ENCODE measurements at regions not wholly inside any gene's neighbourhood (a gene's known extent, or its start where the extent isn't known, plus 50 kb on each side); places are given as distances from the start of the nearest gene placed in this dataset.

DNA sequence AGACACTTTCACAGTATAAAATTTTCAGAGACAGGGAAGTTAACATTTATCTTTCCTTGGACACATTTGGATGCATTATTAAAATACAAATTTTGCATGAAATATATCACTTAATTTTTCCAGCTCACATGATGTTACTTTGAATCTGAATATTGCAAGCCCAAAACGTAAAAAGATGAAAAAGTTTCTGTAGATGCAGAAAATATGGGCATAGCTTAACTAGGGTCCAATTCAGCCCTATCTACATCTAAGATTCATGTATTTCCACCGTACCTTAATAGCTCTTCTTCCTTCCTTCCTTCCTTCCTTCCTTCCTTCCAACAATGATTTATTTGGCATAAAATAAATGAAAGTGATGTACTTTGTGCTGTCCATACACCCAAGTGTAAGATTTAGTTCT lies 1084.6 kb upstream of the TMEFF2 start:
- Histone ChIP-seq H2AFZ (ENCODE audit: low read length) (no peak overlapping the region), H2BK20ac (ENCODE audit: low read length) (no peak overlapping the region), H3K9me3 (ENCODE audit: insufficient read depth in 2 of 2, low read depth in 1 of 2, low read length in 1 of 2) (no peaks in the 10 kb centered on the region; a peak in 1 of 4 replicates), H3K9ac (replicated peaks in 1 of 4; ENCODE audit: extremely low read depth in 1 of 4, low read depth in 3 of 4, low read length in 3 of 4) (no peak overlapping the region), H3K4ac (replicated peaks; ENCODE audit: insufficient read length, low read depth, low read length) (no peak overlapping the region), H3K23me2 (ENCODE audit: low read depth, low read length) (no peaks in the 10 kb centered on the region), H3K14ac (ENCODE audit: insufficient read length) (no peak overlapping the region), H2BK12ac (ENCODE audit: low read depth, low read length) (no peak overlapping the region), H3K23ac (ENCODE audit: insufficient read length) (no peak overlapping the region), H3K36me3 (ENCODE audit: control insufficient read depth in 2 of 4, insufficient read depth in 4 of 4, low read length in 3 of 4) (no peaks in the 10 kb centered on the region), H2BK15ac (ENCODE audit: low read length) (no peak overlapping the region), H2BK5ac (ENCODE audit: low read depth, low read length) (no peak overlapping the region), H3K4me1 (replicated peaks in 1 of 4; ENCODE audit: control insufficient read depth in 3 of 4, insufficient read depth in 4 of 4, low read length in 3 of 4) (no peaks in the 10 kb centered on the region), H3K27ac (ENCODE audit: low read depth, low read length) (no peak overlapping the region), H2BK120ac (replicated peaks; ENCODE audit: low read depth, low read length) (no peak overlapping the region), H3K27me3 (replicated peaks in 1 of 4; ENCODE audit: control insufficient read depth in 3 of 4, extremely low read depth in 1 of 4, insufficient read depth in 3 of 4, low read length in 3 of 4) (peaks cover 0 to 1% (median 0%) of the 10 kb centered on the region in 4 experiments; a peak in 1 of 7 replicates), H3K4me2 (ENCODE audit: insufficient read depth in 1 of 2, low read depth in 2 of 2, low read length in 2 of 2) (no peak overlapping the region), H4K8ac (ENCODE audit: extremely low read depth, insufficient read depth, low read length) (no peak overlapping the region), H3K79me2 (ENCODE audit: control insufficient read depth in 1 of 2, insufficient read depth in 2 of 2, low read length in 2 of 2) (no peaks in the 10 kb centered on the region), H4K91ac (replicated peaks; ENCODE audit: insufficient read length, low read length) (no peak overlapping the region), H4K5ac (ENCODE audit: insufficient read length, low read depth, low read length) (no peak overlapping the region), H2AK5ac (ENCODE audit: low read depth, low read length) (no peak overlapping the region), H3K56ac (replicated peaks; ENCODE audit: insufficient read length, low read depth, low read length) (no peak overlapping the region), H3K79me1 (ENCODE audit: low read depth, low read length) (no peaks in the 10 kb centered on the region), H3K4me3 (ENCODE audit: extremely low read depth in 1 of 4, insufficient read depth in 2 of 4, low read depth in 3 of 4, low read length in 4 of 4) (no peak overlapping the region), H3K18ac (ENCODE audit: extremely low read depth, low read length) (no peak overlapping the region), H4K20me1 (replicated peaks in 1 of 2; ENCODE audit: control insufficient read depth in 1 of 2, insufficient read depth in 2 of 2, low read length in 2 of 2) (no peaks in the 10 kb centered on the region)
- DNase-seq (ENCODE audit: low read depth in 1 of 2, low spot score in 2 of 2), result no peak
- FAIRE-seq, result no peak
- TF ChIP-seq SUZ12 (IDR thresholded peaks at IDR 0.05; ENCODE audit: low read length), result no peak
- no peak for TF ChIP-seq RXRA (IDR thresholded peaks at IDR 0.05; ENCODE audit: insufficient read depth, low read depth, low read length)
- TF ChIP-seq TEAD4 (IDR thresholded peaks at IDR 0.05; ENCODE audit: low read depth, low read length), result no peak
- TF ChIP-seq POU5F1 (IDR thresholded peaks at IDR 0.05; ENCODE audit: low read depth, low read length), result no peak
- no peak for TF ChIP-seq BACH1 (IDR thresholded peaks at IDR 0.05; ENCODE audit: low read length)
- no peak for TF ChIP-seq ASH2L (IDR thresholded peaks at IDR 0.05; ENCODE audit: low read length)
- no peak for TF ChIP-seq TAF1 (IDR thresholded peaks at IDR 0.05; ENCODE audit: low read depth, low read length)
- TF ChIP-seq CREB1 (IDR thresholded peaks at IDR 0.05), result no peak
- TF ChIP-seq, protein P1, sequence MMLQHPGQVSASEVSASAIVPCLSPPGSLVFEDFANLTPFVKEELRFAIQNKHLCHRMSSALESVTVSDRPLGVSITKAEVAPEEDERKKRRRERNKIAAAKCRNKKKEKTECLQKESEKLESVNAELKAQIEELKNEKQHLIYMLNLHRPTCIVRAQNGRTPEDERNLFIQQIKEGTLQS (IDR thresholded peaks at IDR 0.05; ENCODE audit: insufficient read depth, low read depth, low read length), result no peak
- TF ChIP-seq JUN (IDR thresholded peaks at IDR 0.05; ENCODE audit: low read depth, low read length), result no peak
- no peak for TF ChIP-seq RNF2 (IDR thresholded peaks at IDR 0.05; ENCODE audit: borderline replicate concordance, low read depth, low read length, missing control alignments, poor library complexity, severe bottlenecking)
- no peak for TF ChIP-seq MAX (IDR thresholded peaks at IDR 0.05)
- no peak for TF ChIP-seq JUND (IDR thresholded peaks at IDR 0.05; ENCODE audit: low read length)
- POLR2A ChIA-PET (ENCODE audit: partially characterized antibody), result no interaction called here
- CTCF ChIA-PET (ENCODE audit: partially characterized antibody), result interaction anchor here (1.7 kb wide), 1 partner anchor 10 kb away, joined by 6 read pairs; no protein-coding TSS in a partner anchor
- WGBS, 2 experiments (ENCODE audit: extremely low coverage in 1 of 2, insufficient coverage in 1 of 2, insufficient read length in 1 of 2, insufficient replicate concordance in 2 of 2, low coverage in 1 of 2, low lambda C conversion rate in 2 of 2, missing lambda C conversion rate in 1 of 2), result 78% methylated on average over 2 of the region's 2 CpGs; no CpG with 5 or more reads in 1 of the 2 experiments
